CD1c-positive myeloid dendritic cell (primary cell): ENCODE measurements at regions not wholly inside any gene's neighbourhood (a gene's known extent, or its start where the extent isn't known, plus 50 kb on each side); places are given as distances from the start of the nearest gene placed in this dataset.

ENCODE experiments used
- DNase-seq: peaks from one replicate; pipeline ENCODE4 v3.0.0-alpha.2; 2016; ENCODE audit errors: extremely low spot score

- no peak for DNase-seq
Observed at GRCh38 chr18:44051026-44051425, 629.7 kb upstream of the SETBP1 start.

- no peak for DNase-seq
Observed at GRCh38 chr18:44054514-44054913, 626.2 kb upstream of the SETBP1 start.

GRCh38 chr18:44060197-44060596, 620.5 kb upstream of the SETBP1 start:
- no peak for DNase-seq

DNA sequence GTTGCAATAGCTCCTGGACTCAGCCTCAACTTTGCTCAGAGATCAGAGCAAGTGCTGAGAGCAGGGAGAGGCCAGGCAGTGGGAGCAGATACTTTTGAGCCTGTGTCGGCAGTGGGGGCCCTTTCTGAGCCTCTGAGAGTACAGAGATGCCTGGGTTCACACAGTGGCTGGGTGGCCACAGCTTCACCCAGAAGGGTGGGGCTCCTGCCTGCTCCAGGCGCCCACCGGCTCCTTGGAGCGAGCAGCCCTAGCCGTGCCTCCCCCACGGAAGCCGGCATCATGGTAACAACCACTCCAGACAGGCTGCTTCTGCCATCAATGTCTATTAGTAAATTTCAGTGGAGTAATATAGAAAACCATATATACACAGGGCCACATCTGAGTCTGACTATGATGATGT, 619.2 kb upstream of the SETBP1 start:
- DNase-seq, result no peak

DNA sequence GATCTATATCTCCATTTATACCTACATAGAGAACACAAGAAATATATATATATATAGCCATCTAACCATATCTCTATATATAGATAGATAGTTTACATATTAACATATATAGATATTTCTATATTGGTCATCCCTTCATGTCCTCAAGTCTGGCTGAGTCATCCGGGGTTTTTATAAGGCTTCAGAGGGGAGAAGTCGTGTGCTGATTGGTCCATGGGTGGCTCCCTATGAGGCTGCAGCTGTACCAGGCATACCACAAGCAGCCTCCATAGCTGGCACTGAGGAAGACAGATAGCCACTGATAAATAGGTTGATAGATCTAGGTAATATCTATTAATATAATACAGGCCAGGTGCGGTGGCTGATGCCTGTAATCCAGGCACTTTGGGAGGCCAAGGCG, 618.3 kb upstream of the SETBP1 start:
- no peak for DNase-seq

- DNase-seq, result no peak
Observed at GRCh38 chr18:44065206-44065605, 615.5 kb upstream of the SETBP1 start.

DNA sequence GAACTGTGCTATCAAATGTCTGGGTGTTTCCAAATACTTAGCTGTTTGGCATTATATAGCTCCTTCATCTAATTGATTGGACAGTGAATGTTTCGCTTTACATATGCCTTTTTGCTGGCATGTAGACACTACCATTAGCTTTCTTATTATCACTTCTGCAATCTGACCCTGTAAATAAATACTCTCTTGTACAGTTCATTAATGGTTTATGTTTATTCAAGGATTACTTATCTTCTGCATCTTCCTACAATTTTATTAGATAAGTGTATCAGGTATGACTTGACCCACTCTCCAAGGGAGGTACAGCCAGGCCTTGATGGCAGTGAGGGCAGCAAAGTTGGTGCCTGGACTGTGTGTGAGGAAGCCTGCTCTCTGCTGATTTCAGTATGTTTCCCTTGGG, 614.1 kb upstream of the SETBP1 start:
- DNase-seq, result no peak

GRCh38 chr18:44067186-44067585, 613.5 kb upstream of the SETBP1 start:
- no peak for DNase-seq

- no peak for DNase-seq
Observed at GRCh38 chr18:44075038-44075437, 605.6 kb upstream of the SETBP1 start.

- DNase-seq, result no peak
Observed at GRCh38 chr18:44079606-44080005, 601.1 kb upstream of the SETBP1 start.

DNA sequence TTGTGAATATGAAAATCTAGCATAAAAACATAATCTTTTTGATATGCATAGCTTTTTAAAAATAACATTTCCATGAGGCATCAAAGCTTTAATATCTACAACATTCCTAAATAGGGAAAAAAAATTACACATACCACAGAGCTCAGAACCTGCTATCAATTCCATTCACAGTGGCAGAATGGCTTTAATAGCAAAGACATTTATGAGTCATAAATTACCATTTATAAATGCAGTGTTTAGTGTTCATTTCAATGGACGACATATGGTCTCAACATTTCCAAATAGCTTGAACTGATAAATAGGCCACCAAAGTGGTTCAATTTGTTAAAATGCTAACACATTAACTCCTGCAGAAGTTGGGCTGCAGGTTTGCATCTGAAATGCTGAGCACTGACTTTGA, 600.6 kb upstream of the SETBP1 start:
- no peak for DNase-seq

DNA sequence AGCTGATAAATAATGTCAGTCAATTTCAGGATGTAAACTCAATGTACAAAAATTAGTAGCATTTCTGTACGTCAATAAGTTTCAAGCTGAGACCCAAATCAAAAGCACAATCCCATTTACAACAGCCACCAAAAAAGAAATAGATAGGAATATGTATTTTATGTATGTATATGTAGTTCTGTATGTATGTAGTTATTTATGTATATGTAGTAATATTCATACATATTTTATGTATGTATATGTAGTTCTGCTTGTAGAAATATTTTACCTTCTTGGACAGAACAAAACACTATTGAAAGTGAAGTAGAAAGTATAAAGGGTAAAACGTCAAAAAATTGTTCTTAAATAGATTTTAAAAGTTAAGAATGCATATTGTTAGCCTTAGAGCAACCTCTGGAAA, 591.0 kb upstream of the SETBP1 start:
- no peak for DNase-seq

GRCh38 chr18:44090453-44090852, 590.2 kb upstream of the SETBP1 start:
- no peak for DNase-seq

- no peak for DNase-seq
Observed at GRCh38 chr18:44093253-44093652, 587.4 kb upstream of the SETBP1 start.

DNA sequence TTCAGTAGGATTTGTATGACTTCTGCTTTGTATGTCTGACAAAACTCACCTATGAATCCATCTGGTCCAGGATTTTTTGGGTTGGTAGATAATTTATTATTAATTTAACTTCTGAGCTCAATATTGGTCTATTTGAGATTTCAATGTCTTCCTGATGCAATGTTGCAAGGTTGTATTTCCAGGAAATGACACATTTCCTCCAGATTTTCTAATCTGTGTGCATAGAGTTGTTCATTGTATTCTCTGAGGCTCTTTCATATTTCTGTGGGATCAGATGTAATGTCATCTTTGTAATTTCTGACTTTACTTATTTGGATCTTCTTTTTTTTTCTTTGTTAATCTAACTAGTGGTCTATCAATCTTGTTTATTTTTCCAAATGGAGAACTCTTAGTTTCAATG, 584.7 kb upstream of the SETBP1 start:
- DNase-seq, result no peak

- peak; percentile 3 for DNase-seq
Observed at GRCh38 chr18:44098551-44099098, 582.1 kb upstream of the SETBP1 start.

GRCh38 chr18:44107187-44107586, 573.5 kb upstream of the SETBP1 start:
- DNase-seq, result no peak

GRCh38 chr18:44111337-44111736, 569.4 kb upstream of the SETBP1 start:
- no peak for DNase-seq

GRCh38 chr18:44117821-44118220, 562.9 kb upstream of the SETBP1 start:
- DNase-seq, result no peak

GRCh38 chr18:44119607-44120006, 561.1 kb upstream of the SETBP1 start:
- DNase-seq, result no peak

DNA sequence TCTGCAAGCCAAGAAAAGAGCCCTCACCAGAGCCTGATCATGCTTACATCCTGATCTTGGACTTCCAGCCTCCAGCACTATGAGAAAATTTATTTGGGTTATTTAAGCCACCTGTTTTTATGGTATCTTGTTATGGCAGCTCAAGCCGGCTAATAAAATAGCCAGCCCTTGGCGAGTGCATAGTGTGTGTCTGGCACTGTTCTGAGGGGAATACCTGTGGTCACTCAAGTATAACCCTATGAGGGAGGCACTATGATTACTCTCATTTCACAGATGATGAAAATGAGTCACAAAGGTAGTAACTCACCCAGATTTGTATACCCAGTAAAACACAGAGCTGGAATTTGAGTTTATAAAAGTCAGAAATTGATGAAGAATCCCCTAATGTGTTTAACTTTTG, 556.9 kb upstream of the SETBP1 start:
- DNase-seq, result no peak

DNA sequence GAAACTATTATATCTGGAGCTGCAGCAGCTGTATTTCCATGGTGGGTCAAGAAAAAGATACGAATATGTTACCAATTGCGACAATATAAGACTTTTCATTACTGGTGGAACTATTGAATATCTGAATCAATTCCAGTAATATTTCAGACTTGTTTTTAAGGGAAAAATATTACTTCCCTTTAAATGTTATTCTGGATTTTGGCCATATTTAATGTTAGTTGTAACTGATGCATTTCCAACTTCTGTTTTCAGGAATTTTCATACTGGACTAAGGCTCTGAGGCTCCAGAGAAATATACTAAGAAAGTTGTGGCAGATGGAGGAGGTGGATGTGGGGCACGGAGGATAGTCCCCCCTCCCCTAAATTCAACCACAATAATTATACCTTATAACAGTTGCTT, 555.2 kb upstream of the SETBP1 start:
- no peak for DNase-seq

- DNase-seq, result no peak
Observed at GRCh38 chr18:44126598-44126997, 554.1 kb upstream of the SETBP1 start.

DNA sequence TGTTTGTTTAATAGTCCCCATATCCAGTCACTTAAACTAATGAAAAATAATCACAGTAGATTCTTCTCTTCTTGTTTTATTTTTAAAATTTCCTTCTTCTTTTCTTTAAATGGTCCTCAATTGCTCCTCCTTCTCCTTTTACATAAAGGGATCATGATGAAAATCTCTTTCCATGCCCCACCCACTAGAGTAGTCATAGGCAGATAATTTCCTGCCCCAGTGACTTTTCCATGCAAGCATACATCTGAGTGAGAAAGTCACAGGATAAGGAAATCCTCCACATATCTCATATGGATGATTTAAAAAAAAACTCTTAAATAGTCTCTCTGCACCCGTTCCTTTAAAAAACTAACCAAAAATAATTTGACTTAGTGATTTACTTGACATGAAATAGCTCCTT, 552.3 kb upstream of the SETBP1 start:
- DNase-seq, result no peak
